GM12874 (cell line): ENCODE measurements at regions not wholly inside any gene's neighbourhood (a gene's known extent, or its start where the extent isn't known, plus 50 kb on each side); places are given as distances from the start of the nearest gene placed in this dataset.

Source experiments
- TF ChIP-seq, protein P1 (sequence below): IDR thresholded peaks from 2 replicates; pipeline ENCODE4 v1.5.1; 2011; ENCODE audit warnings: low read depth, mild to moderate bottlenecking, control low read depth, low read length, moderate library complexity; ENCODE audit not compliant: insufficient read depth

DNA sequence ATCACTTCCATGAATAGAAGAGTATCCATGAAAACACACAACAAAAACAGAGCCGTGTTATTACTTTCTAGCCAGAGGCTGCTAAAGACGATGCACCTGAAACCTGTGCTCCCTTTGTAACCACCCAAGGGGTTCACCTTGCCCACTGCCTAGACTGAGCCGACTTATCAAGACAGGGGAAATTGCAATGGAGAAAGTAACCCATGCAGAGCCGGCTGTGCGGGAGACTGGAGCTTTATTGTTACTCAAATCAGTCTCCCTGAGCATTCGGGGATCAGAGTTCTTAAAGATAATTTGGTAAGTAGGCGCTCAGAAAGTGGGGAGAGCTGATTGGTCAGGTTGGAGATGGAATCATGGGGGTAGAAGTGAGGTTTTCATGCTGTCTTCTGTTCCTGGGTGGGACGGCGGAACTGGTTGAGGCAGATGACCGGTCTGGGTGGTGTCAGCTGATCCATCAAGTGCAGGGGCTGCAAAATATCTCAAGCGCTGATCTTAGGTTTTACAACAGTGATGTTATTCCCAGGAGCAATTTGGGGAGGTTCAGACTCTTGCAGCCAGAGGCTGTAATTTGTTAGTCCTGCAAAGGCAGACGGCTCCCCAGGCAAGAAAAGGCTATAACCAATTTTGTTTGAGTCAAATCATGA lies 366.6 kb downstream of the PREX1 start:
- TF ChIP-seq, protein P1, sequence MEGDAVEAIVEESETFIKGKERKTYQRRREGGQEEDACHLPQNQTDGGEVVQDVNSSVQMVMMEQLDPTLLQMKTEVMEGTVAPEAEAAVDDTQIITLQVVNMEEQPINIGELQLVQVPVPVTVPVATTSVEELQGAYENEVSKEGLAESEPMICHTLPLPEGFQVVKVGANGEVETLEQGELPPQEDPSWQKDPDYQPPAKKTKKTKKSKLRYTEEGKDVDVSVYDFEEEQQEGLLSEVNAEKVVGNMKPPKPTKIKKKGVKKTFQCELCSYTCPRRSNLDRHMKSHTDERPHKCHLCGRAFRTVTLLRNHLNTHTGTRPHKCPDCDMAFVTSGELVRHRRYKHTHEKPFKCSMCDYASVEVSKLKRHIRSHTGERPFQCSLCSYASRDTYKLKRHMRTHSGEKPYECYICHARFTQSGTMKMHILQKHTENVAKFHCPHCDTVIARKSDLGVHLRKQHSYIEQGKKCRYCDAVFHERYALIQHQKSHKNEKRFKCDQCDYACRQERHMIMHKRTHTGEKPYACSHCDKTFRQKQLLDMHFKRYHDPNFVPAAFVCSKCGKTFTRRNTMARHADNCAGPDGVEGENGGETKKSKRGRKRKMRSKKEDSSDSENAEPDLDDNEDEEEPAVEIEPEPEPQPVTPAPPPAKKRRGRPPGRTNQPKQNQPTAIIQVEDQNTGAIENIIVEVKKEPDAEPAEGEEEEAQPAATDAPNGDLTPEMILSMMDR, result no peak

DNA sequence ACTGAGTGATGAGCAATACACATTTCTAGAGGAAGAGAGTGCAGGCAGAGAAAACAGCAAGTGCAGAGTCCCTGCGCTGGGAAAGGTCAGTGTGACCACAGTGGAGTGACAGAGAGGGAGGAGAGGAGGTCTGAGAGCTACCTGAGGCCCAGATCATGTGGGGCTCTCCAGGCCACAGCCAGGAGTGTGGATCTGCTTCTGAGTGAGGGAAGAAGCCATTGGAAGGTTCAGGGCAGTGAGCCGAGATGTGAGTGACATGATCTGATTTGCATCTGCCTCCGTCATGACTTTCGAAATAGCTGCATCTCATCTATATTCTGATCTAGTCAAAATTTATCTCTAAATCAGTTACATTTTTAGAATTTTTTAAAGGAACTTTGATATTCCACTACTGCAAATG lies 367.1 kb downstream of the PREX1 start:
- TF ChIP-seq, protein P1, result no peak

- TF ChIP-seq, protein P1, result no peak
These were observed 367.9 kb downstream of the PREX1 start for GRCh38 chr20:48459722-48460395.

- TF ChIP-seq, protein P1, result no peak
These were observed 369.0 kb downstream of the PREX1 start for GRCh38 chr20:48458601-48459385.

GRCh38 chr20:48458003-48458377 lies 369.8 kb downstream of the PREX1 start:
- TF ChIP-seq, protein P1, result no peak

GRCh38 chr20:48457193-48458002 lies 370.4 kb downstream of the PREX1 start:
- TF ChIP-seq, protein P1, result no peak
